ENCODE measurements at regions not wholly inside any gene's neighbourhood (a gene's known extent, or its start where the extent isn't known, plus 50 kb on each side); places are given as distances from the start of the nearest gene placed in this dataset.

- H3K27ac ChIP-seq (ENCODE audit: extremely low read length, insufficient read depth, low read length) = no peak overlapping the region
- no peaks in the 10 kb centered on the region for H3K79me2 ChIP-seq (ENCODE audit: insufficient read depth, low read length)
- no peaks in the 10 kb centered on the region for H3K36me3 ChIP-seq (replicated peaks in 1 of 2; ENCODE audit: control insufficient read depth in 1 of 2, insufficient read depth in 2 of 2, low read length in 2 of 2)
- WGBS (ENCODE audit: low lambda C conversion rate) = 0% methylated on average over 2 of the region's 2 CpGs
- H2AFZ ChIP-seq (ENCODE audit: low read length) = no peak overlapping the region
- H4K20me1 ChIP-seq (ENCODE audit: insufficient read depth, low read length) = no peaks in the 10 kb centered on the region
- no peak overlapping the region for H3K9ac ChIP-seq (ENCODE audit: insufficient read depth, low read depth, low read length)
- POLR2A ChIA-PET = no interaction called here
- H3K27me3 ChIP-seq (ENCODE audit: control insufficient read depth in 1 of 2, insufficient read depth in 2 of 2, low read length in 2 of 2) = no peaks in the 10 kb centered on the region; a peak in 1 of 5 replicates
- no peaks in the 10 kb centered on the region for H3K9me3 ChIP-seq (ENCODE audit: low read length)
- ATAC-seq = no peak
- no TSS peak for BruUV-seq (replicated peaks)
- no peak overlapping the region for H3K4me2 ChIP-seq (ENCODE audit: low read depth, low read length)
- no peak for DNase-seq (ENCODE audit: low spot score)
- H3K4me3 ChIP-seq (replicated peaks in 1 of 3; ENCODE audit: insufficient read depth in 1 of 3, low read depth in 2 of 3, low read length in 3 of 3) = no peak overlapping the region
- intact Hi-C loops (cut with micrococcal nuclease; ENCODE audit: unreplicated experiment) = no loop called here
- no peaks in the 10 kb centered on the region for H3K4me1 ChIP-seq (ENCODE audit: insufficient read depth, low read length)
- CTCF ChIA-PET (ENCODE audit: low intra/inter-chr PET ratio, low total read pairs) = no interaction called here
- FAIRE-seq = no peak
- in situ Hi-C loops (cut with HindIII; ENCODE audit: extremely low pct_ligation_motif_present, low pct_unique_long_range_greater_than_20kb) = no loop called here
- TF ChIP-seq TSC22D2 (CRISPR knock-in tag; IDR thresholded peaks at IDR 0.05; ENCODE audit: borderline replicate concordance) = no peak
- no peak for TF ChIP-seq SMAD3 (CRISPR knock-in tag; IDR thresholded peaks at IDR 0.05)
- no peak for TF ChIP-seq ZNF567 (CRISPR knock-in tag; IDR thresholded peaks at IDR 0.05; ENCODE audit: borderline replicate concordance)
- no peak for TF ChIP-seq ZNF329 (CRISPR knock-in tag; IDR thresholded peaks at IDR 0.05; ENCODE audit: low read depth)
- TF ChIP-seq ZNF326 (CRISPR knock-in tag; IDR thresholded peaks at IDR 0.05; ENCODE audit: borderline replicate concordance) = no peak
- TF ChIP-seq KIAA2018 (CRISPR knock-in tag; IDR thresholded peaks at IDR 0.05; ENCODE audit: borderline replicate concordance) = no peak
- TF ChIP-seq HMGXB4 (CRISPR knock-in tag; IDR thresholded peaks at IDR 0.05; ENCODE audit: borderline replicate concordance in 1 of 2, low read depth in 1 of 2) = no peak
- TF ChIP-seq ZNF614 (CRISPR knock-in tag; IDR thresholded peaks at IDR 0.05; ENCODE audit: borderline replicate concordance) = no peak
- TF ChIP-seq ZBTB25 (CRISPR knock-in tag; IDR thresholded peaks at IDR 0.05) = no peak
- TF ChIP-seq SATB2 (CRISPR knock-in tag; IDR thresholded peaks at IDR 0.05) = no peak
Observed at GRCh38 chr12:106001105-106001836, 137.5 kb downstream of the NUAK1 start.
